Lung (tissue), 11 donors: ENCODE measurements at regions not wholly inside any gene's neighbourhood (a gene's known extent, or its start where the extent isn't known, plus 50 kb on each side); places are given as distances from the start of the nearest gene placed in this dataset.

Source experiments
- ATAC-seq: fragments of 200-7000 bp; cut with Tn5 transposase; one replicate; pipeline ENCODE4 v1.9.1; 2020; ENCODE audit warnings: moderate number of reproducible peaks; ENCODE audit not compliant: insufficient read depth, low FRiP score
- DNase-seq, 3 donors: peaks; one replicate each; pipeline ENCODE4 v3.0.0-alpha.2; 2013 to 2017
- H3K27ac ChIP-seq, 2 donors: one replicate each; pipeline ENCODE4 v1.5.1; 2013; ENCODE audit warnings: mild to moderate bottlenecking in 2 of 2, moderate library complexity in 2 of 2, control low read depth in 1 of 2, inconsistent platforms in 1 of 2, low read depth in 1 of 2, low read length in 1 of 2
- H3K27me3 ChIP-seq, 3 donors: one replicate each; pipeline ENCODE4 v1.5.1; 2013; ENCODE audit warnings: low read length in 2 of 3; ENCODE audit not compliant: control insufficient read depth in 3 of 3, insufficient read depth in 3 of 3
- H3K36me3 ChIP-seq, 4 donors: one replicate each; pipeline ENCODE4 v1.5.1; 2013; ENCODE audit warnings: low read length in 4 of 4, mild to moderate bottlenecking in 1 of 4, moderate library complexity in 1 of 4; ENCODE audit not compliant: control insufficient read depth in 4 of 4, insufficient read depth in 4 of 4
- H3K4me1 ChIP-seq, 5 donors: one replicate each; pipeline ENCODE4 v1.5.1; 2013; ENCODE audit warnings: low read length in 5 of 5, mild to moderate bottlenecking in 2 of 5, moderate library complexity in 1 of 5; ENCODE audit not compliant: control insufficient read depth in 5 of 5, insufficient read depth in 5 of 5
- H3K4me3 ChIP-seq: one replicate; pipeline ENCODE4 v1.5.1; 2013; ENCODE audit warnings: mild to moderate bottlenecking, control low read depth, moderate library complexity
- H3K9ac ChIP-seq, 2 donors: one replicate each; pipeline ENCODE4 v1.5.1; 2013; ENCODE audit warnings: low read length in 2 of 2, control low read depth in 1 of 2; ENCODE audit not compliant: insufficient read depth in 1 of 2
- H3K9me3 ChIP-seq, 4 donors: one replicate each; pipeline ENCODE4 v1.5.1; 2013; ENCODE audit warnings: low read length in 3 of 4, mild to moderate bottlenecking in 1 of 4, moderate library complexity in 1 of 4; ENCODE audit not compliant: control insufficient read depth in 4 of 4, insufficient read depth in 3 of 4
- CTCF ChIP-seq: IDR thresholded peaks from 2 replicates; pipeline ENCODE4 v1.5.1; 2012; ENCODE audit warnings: mild to moderate bottlenecking; ENCODE audit errors: control extremely low read depth, extremely low read depth
- WGBS, 2 donors: extraction: QIAGEN DNeasy Blood & Tissue Kit; methylation state at CpG; one replicate each; pipeline ENCODE4 v1.1.7; 2013; 5-methylcytosine and 5-hydroxymethylcytosine counted together
- donor health status: control.
- donor health status: control.
- donor health status: Bipolar disorder and iron deficiency.
- donor health status: healthy.
- donor health status: DM: yes; HTN: yes; CAD: no.

- H3K4me3 ChIP-seq: no peak overlapping the region
- peaks cover 0 to 1% (median 0%) of the 10 kb centered on the region in 4 donors for H3K9me3 ChIP-seq
- DNase-seq (peak in 1 of 3 donors; percentile 29), ATAC-seq (no peak)
- H3K27me3 ChIP-seq: no peaks in the 10 kb centered on the region
- H3K27ac ChIP-seq: no peak overlapping the region
- H3K9ac ChIP-seq: no peak overlapping the region
- no peaks in the 10 kb centered on the region for H3K36me3 ChIP-seq
- peaks cover 0 to 27% (median 3%) of the 10 kb centered on the region in 5 donors for H3K4me1 ChIP-seq
- WGBS, 2 donors: 56 to 60% methylated on average over 3 of the region's 3 CpGs
- TF ChIP-seq CTCF: no peak
These were observed 350.9 kb upstream of the NPVF start for GRCh38 chr7:25578991-25579777.

- peaks cover 0 to 1% (median 0%) of the 10 kb centered on the region in 4 donors for H3K9me3 ChIP-seq
- H3K4me3 ChIP-seq: no peak overlapping the region
- DNase-seq (peak in 1 of 3 donors; percentile 25), ATAC-seq (no peak)
- no peak for TF ChIP-seq CTCF
- H3K27ac ChIP-seq: no peak overlapping the region
- H3K27me3 ChIP-seq: no peaks in the 10 kb centered on the region
- 91 to 93% methylated on average over 4 of the region's 4 CpGs for WGBS, 2 donors
- H3K36me3 ChIP-seq: no peaks in the 10 kb centered on the region
- no peak overlapping the region for H3K9ac ChIP-seq
- H3K4me1 ChIP-seq: peaks cover 0 to 25% (median 0%) of the 10 kb centered on the region in 5 donors
These were observed 351.4 kb upstream of the NPVF start for GRCh38 chr7:25579778-25580075.

GRCh38 chr7:25580141-25580540 lies 351.9 kb upstream of the NPVF start:
- no peak overlapping the region for H3K9ac ChIP-seq
- 80 to 87% methylated on average over 4 of the region's 4 CpGs for WGBS, 2 donors
- ATAC-seq: no peak
- no peak overlapping the region for H3K4me3 ChIP-seq
- no peak overlapping the region for H3K27ac ChIP-seq
- TF ChIP-seq CTCF: no peak
- no peaks in the 10 kb centered on the region for H3K36me3 ChIP-seq
- H3K27me3 ChIP-seq: no peaks in the 10 kb centered on the region
- no peak for DNase-seq
- peaks cover 0 to 1% (median 0%) of the 10 kb centered on the region in 4 donors for H3K9me3 ChIP-seq
- peaks cover 0 to 23% (median 0%) of the 10 kb centered on the region in 5 donors for H3K4me1 ChIP-seq

- peaks cover 0 to 16% (median 0%) of the 10 kb centered on the region in 5 donors for H3K4me1 ChIP-seq
- DNase-seq (no peak), ATAC-seq (no peak)
- H3K9ac ChIP-seq: no peak overlapping the region
- H3K36me3 ChIP-seq: no peaks in the 10 kb centered on the region
- no peak for TF ChIP-seq CTCF
- H3K9me3 ChIP-seq: no peaks in the 10 kb centered on the region
- H3K27me3 ChIP-seq: no peaks in the 10 kb centered on the region
- 78 to 81% methylated on average over 2 of the region's 2 CpGs for WGBS, 2 donors
- no peak overlapping the region for H3K4me3 ChIP-seq
- no peak overlapping the region for H3K27ac ChIP-seq
These were observed 355.3 kb upstream of the NPVF start for GRCh38 chr7:25583621-25584020.
